Smooth muscle cell (in vitro differentiated cells): ENCODE measurements at regions not wholly inside any gene's neighbourhood (a gene's known extent, or its start where the extent isn't known, plus 50 kb on each side); places are given as distances from the start of the nearest gene placed in this dataset.

Experiments used
- DNase-seq: peaks from one replicate; lab custom pipeline; 2025; ENCODE audit not compliant: unreplicated experiment; lab: John Stamatoyannopoulos, UW
- H2AFZ ChIP-seq: fragments of 200-600 bp; sonication (generic); 2 replicates; pipeline ENCODE4 v1.6.0; 2016; ENCODE audit warnings: antibody characterized with exemption, low read depth, mild to moderate bottlenecking
- H3F3A ChIP-seq: fragments of 200-600 bp; sonication (generic); 2 replicates; pipeline ENCODE4 v1.6.0; 2017; ENCODE audit warnings: antibody characterized with exemption, low read depth
- H3K27ac ChIP-seq: fragments of 200-600 bp; sonication (generic); 2 replicates; pipeline ENCODE4 v1.5.1; 2016; ENCODE audit warnings: low read depth, mild to moderate bottlenecking
- H3K27me3 ChIP-seq: fragments of 200-600 bp; sonication (generic); 2 replicates; pipeline ENCODE4 v1.6.1; 2016; ENCODE audit warnings: low read depth, mild to moderate bottlenecking
- H3K36me3 ChIP-seq: fragments of 200-600 bp; sonication (generic); 2 replicates; pipeline ENCODE4 v1.5.1; 2016; ENCODE audit warnings: low read depth
- H3K4me1 ChIP-seq: fragments of 200-600 bp; sonication (generic); 2 replicates; pipeline ENCODE4 v1.5.1; 2016; ENCODE audit warnings: low read depth
- H3K4me2 ChIP-seq: fragments of 200-600 bp; sonication (generic); 2 replicates; pipeline ENCODE4 v1.6.0; 2016; ENCODE audit warnings: mild to moderate bottlenecking
- H3K4me3 ChIP-seq: fragments of 200-600 bp; sonication (generic); 2 replicates; pipeline ENCODE4 v1.5.1; 2016; ENCODE audit warnings: mild to moderate bottlenecking
- H3K79me2 ChIP-seq: fragments of 200-600 bp; sonication (generic); 2 replicates; pipeline ENCODE4 v1.6.0; 2016; ENCODE audit warnings: low read depth, mild to moderate bottlenecking
- H3K9ac ChIP-seq: fragments of 200-600 bp; sonication (generic); 2 replicates; pipeline ENCODE4 v1.6.0; 2016; ENCODE audit warnings: low read depth
- H3K9me3 ChIP-seq: fragments of 200-600 bp; sonication (generic); replicated peaks from 2 replicates; pipeline ENCODE4 v1.5.1; 2016; ENCODE audit warnings: low read depth
- H4K20me1 ChIP-seq: fragments of 200-600 bp; sonication (generic); 2 replicates; pipeline ENCODE4 v1.6.0; 2016; ENCODE audit warnings: low read depth
- CTCF ChIP-seq: fragments of 200-600 bp; sonication (generic); IDR thresholded peaks from 2 replicates; pipeline ENCODE4 v1.5.1; 2017; ENCODE audit warnings: borderline replicate concordance, mild to moderate bottlenecking, antibody characterized with exemption; ENCODE audit not compliant: insufficient read depth, poor library complexity, severe bottlenecking
- WGBS: methylation state at CpG from one replicate; pipeline ENCODE4 v1.1.7; 2016; ENCODE audit warnings: low lambda C conversion rate; 5-methylcytosine and 5-hydroxymethylcytosine counted together

- 84% methylated on average over 9 of the region's 9 CpGs for WGBS
- no peak overlapping the region for H2AFZ ChIP-seq
- H4K20me1 ChIP-seq, result no peaks in the 10 kb centered on the region
- peak overlapping the region; percentile 84 for H3K27ac ChIP-seq
- peaks cover under 1% of the 10 kb centered on the region for H3K4me1 ChIP-seq
- no peak overlapping the region for H3K4me3 ChIP-seq
- H3F3A ChIP-seq, result peaks cover 10% of the 10 kb centered on the region
- H3K36me3 ChIP-seq, result no peaks in the 10 kb centered on the region
- peak overlapping the region; percentile 36 for H3K9ac ChIP-seq
- H3K4me2 ChIP-seq, result peak overlapping the region; percentile 48
- no peak for DNase-seq
- no peaks in the 10 kb centered on the region for H3K79me2 ChIP-seq
- H3K9me3 ChIP-seq, result no peaks in the 10 kb centered on the region
- no peak for TF ChIP-seq CTCF
- no peaks in the 10 kb centered on the region for H3K27me3 ChIP-seq
Observed at GRCh38 chr1:234908571-234908970, 220.1 kb downstream of the TOMM20 start.

- no peak for DNase-seq
- no peaks in the 10 kb centered on the region for H3K36me3 ChIP-seq
- H4K20me1 ChIP-seq, result no peaks in the 10 kb centered on the region
- no peak overlapping the region for H3K4me3 ChIP-seq
- H3K4me2 ChIP-seq, result peak overlapping the region; percentile 50
- H3K27ac ChIP-seq, result peak overlapping the region; percentile 84
- peaks cover 10% of the 10 kb centered on the region for H3F3A ChIP-seq
- TF ChIP-seq CTCF, result no peak
- no peaks in the 10 kb centered on the region for H3K27me3 ChIP-seq
- peak overlapping the region; percentile 28 for H2AFZ ChIP-seq
- peak overlapping the region; percentile 36 for H3K9ac ChIP-seq
- no peaks in the 10 kb centered on the region for H3K79me2 ChIP-seq
- H3K4me1 ChIP-seq, result no peaks in the 10 kb centered on the region
- no peaks in the 10 kb centered on the region for H3K9me3 ChIP-seq
- 27% methylated on average over 6 of the region's 6 CpGs for WGBS
Observed at GRCh38 chr1:234907940-234908405, 220.7 kb downstream of the TOMM20 start.

- H3K4me1 ChIP-seq, result no peaks in the 10 kb centered on the region
- H3K79me2 ChIP-seq, result no peaks in the 10 kb centered on the region
- WGBS, result 63% methylated on average over 10 of the region's 10 CpGs
- DNase-seq, result no peak
- H4K20me1 ChIP-seq, result no peaks in the 10 kb centered on the region
- no peaks in the 10 kb centered on the region for H3K27me3 ChIP-seq
- H3K9ac ChIP-seq, result peak overlapping the region; percentile 6
- H3K36me3 ChIP-seq, result no peaks in the 10 kb centered on the region
- H3K27ac ChIP-seq, result peak overlapping the region; percentile 84
- TF ChIP-seq CTCF, result no peak
- peaks cover 10% of the 10 kb centered on the region for H3F3A ChIP-seq
- H3K4me3 ChIP-seq, result no peak overlapping the region
- no peaks in the 10 kb centered on the region for H3K9me3 ChIP-seq
- H3K4me2 ChIP-seq, result peak overlapping the region; percentile 50
- H2AFZ ChIP-seq, result peak overlapping the region; percentile 28
Observed at GRCh38 chr1:234907208-234907939, 221.3 kb downstream of the TOMM20 start.

- H3K9ac ChIP-seq, result no peak overlapping the region
- H3K79me2 ChIP-seq, result no peaks in the 10 kb centered on the region
- H3F3A ChIP-seq, result peaks cover 10% of the 10 kb centered on the region
- DNase-seq, result no peak
- no peaks in the 10 kb centered on the region for H3K36me3 ChIP-seq
- TF ChIP-seq CTCF, result no peak
- H3K4me3 ChIP-seq, result no peak overlapping the region
- no peaks in the 10 kb centered on the region for H3K9me3 ChIP-seq
- H3K27me3 ChIP-seq, result no peaks in the 10 kb centered on the region
- H3K27ac ChIP-seq, result no peak overlapping the region
- no peaks in the 10 kb centered on the region for H4K20me1 ChIP-seq
- no peak overlapping the region for H2AFZ ChIP-seq
- H3K4me1 ChIP-seq, result no peaks in the 10 kb centered on the region
- no peak overlapping the region for H3K4me2 ChIP-seq
- 91% methylated on average over 5 of the region's 5 CpGs for WGBS
Observed at GRCh38 chr1:234906654-234907053, 222.0 kb downstream of the TOMM20 start.
